Spleen (tissue), 11 donors: ENCODE measurements at regions not wholly inside any gene's neighbourhood (a gene's known extent, or its start where the extent isn't known, plus 50 kb on each side); places are given as distances from the start of the nearest gene placed in this dataset.

Experiments
- DNase-seq: peaks from one replicate; pipeline ENCODE4 v3.0.0-alpha.2; 2020
- H3K27ac ChIP-seq, 8 donors: fragments of 200-600 bp; sonication (generic) in 7 of 8; 1 replicate in 4 of 8; 2 replicates in 4 of 8; pipeline versions ENCODE4 v1.5.0 to v1.8.0; 2016 to 2021; ENCODE audit warnings: inconsistent platforms in 4 of 8, mild to moderate bottlenecking in 4 of 8, moderate library complexity in 1 of 8
- H3K27me3 ChIP-seq, 7 donors: fragments of 200-600 bp; sonication (generic) in 6 of 7; replicated peaks in 1 of 7; 1 replicate in 4 of 7; 2 replicates in 3 of 7; pipeline versions ENCODE4 v1.5.0 to v1.8.0; 2016 to 2021; ENCODE audit warnings: inconsistent platforms in 3 of 7, mild to moderate bottlenecking in 1 of 7
- H3K36me3 ChIP-seq, 6 donors: fragments of 200-600 bp; sonication (generic) in 5 of 6; 1 replicate in 4 of 6; 2 replicates in 2 of 6; pipeline versions ENCODE4 v1.5.0 to v1.8.0; 2016 to 2021; ENCODE audit warnings: inconsistent platforms in 2 of 6
- H3K4me1 ChIP-seq, 6 donors: fragments of 200-600 bp; sonication (generic) in 5 of 6; 1 replicate in 3 of 6; 2 replicates in 3 of 6; pipeline versions ENCODE4 v1.5.0 to v1.8.0; 2016 to 2021; ENCODE audit warnings: inconsistent platforms in 3 of 6
- H3K4me3 ChIP-seq, 8 donors: fragments of 200-600 bp; sonication (generic) in 7 of 8; 1 replicate in 4 of 8; 2 replicates in 4 of 8; pipeline versions ENCODE4 v1.5.0 to v1.8.0; 2016 to 2021; ENCODE audit warnings: inconsistent platforms in 4 of 8, mild to moderate bottlenecking in 4 of 8, moderate library complexity in 2 of 8
- H3K9me3 ChIP-seq, 8 donors: fragments of 200-600 bp; sonication (generic) in 7 of 8; 1 replicate in 4 of 8; 2 replicates in 4 of 8; pipeline versions ENCODE4 v1.5.0 to v1.8.0; 2016 to 2021; ENCODE audit warnings: inconsistent platforms in 4 of 8
- POLR2A ChIP-seq, 3 donors: fragments of 450-650 bp; IDR thresholded peaks; one replicate each; pipeline ENCODE4 v1.5.1; 2017; ENCODE audit warnings: antibody characterized with exemption in 3 of 3, mild to moderate bottlenecking in 1 of 3
- POLR2AphosphoS5 ChIP-seq, 3 donors: sonication (generic); formaldehyde crosslinking; IDR thresholded peaks; one replicate each; pipeline ENCODE4 v1.5.1; 2017; ENCODE audit warnings: antibody characterized with exemption in 3 of 3
- WGBS, 5 donors: extraction: QIAGEN DNeasy Blood & Tissue Kit in 3 of 5; methylation state at CpG; one replicate each; pipeline versions ENCODE4 v1.1.5 to v1.1.7; 2013 to 2018; 5-methylcytosine and 5-hydroxymethylcytosine counted together
- intact Hi-C: fragments of 100-400 bp; cut with DNase I; formaldehyde crosslinking; loops from one replicate; pipeline ENCODE4 v1.15.0; 2023; ENCODE audit warnings: low total_unique reads
- TF ChIP-seq, protein P1 (sequence below), 11 experiments: fragments of 200-600 bp in 7 of 11; fragments of 450-650 bp in 4 of 11; sonication (generic) in 4 of 11; IDR thresholded peaks in 8 of 11; conservative IDR thresholded peaks in 3 of 11; 1 replicate in 7 of 11; 2 replicates in 4 of 11; pipeline versions ENCODE4 v1.4.0 to v1.8.0; 2016 to 2021; ENCODE audit warnings: antibody characterized with exemption in 11 of 11, inconsistent platforms in 4 of 11, mild to moderate bottlenecking in 1 of 11
- donor health status: healthy with polysubstance abuse.
- donor health status: DM: no; HTN: no; CAD: no; lungs with moderate emphysema.
- donor health status: DM: no; HTN: no; CAD: no.
- donor health status: Bipolar disorder and iron deficiency.
- donor health status: healthy.
- donor health status: DM: no; HTN: no; CAD: no.
- donor health status: DM: yes; HTN: yes; CAD: no.

DNA sequence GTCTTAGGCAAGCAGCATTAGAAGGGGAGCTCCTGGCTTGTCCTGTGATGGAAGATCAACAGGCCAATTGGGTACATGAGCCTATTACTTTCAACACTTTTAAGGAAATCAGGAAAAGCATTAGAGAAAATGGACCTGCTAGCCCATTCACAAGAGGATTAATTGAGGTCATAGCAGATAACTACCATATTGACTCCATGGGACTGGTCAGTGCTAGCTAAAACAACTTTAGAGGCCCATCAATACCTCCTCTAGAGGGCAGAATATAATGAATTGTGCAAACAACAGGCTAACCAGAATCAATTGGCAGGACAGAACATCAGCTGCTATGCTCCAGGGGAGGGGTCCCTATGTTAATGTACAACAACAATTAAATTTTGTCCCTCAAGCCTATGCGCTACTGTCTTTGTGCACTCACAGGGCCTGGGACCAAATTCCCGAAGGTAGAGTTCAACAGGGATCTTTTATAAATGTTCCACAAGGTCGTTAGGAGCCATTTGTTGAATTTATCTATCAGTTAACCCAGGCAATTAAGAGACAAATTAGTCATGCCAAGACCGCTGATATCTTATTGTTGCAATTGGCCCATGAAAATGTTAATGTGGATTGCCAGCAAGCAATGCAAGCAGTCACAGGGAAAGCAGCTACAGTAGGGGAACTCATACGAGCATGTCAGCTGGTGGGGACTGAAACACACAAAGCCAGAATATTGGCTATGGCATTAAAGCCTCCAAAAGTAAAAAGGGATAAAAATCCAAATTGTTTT is 106.6 kb upstream of the BTN3A2 start:
- intact Hi-C loops: no loop called here
- Histone ChIP-seq H3K4me3 (no peak overlapping the region), H3K27ac (no peak overlapping the region), H3K9me3 (no peaks in the 10 kb centered on the region), H3K4me1 (peaks cover 0 to 17% (median 6%) of the 10 kb centered on the region in 6 donors), H3K36me3 (peaks cover 0 to 11% (median 0%) of the 10 kb centered on the region in 6 donors), H3K27me3 (peaks cover 0 to 3% (median 0%) of the 10 kb centered on the region in 7 donors)
- DNase-seq: no peak
- no peak for TF ChIP-seq POLR2A (IDR thresholded peaks at IDR 0.05)
- TF ChIP-seq, protein P1, sequence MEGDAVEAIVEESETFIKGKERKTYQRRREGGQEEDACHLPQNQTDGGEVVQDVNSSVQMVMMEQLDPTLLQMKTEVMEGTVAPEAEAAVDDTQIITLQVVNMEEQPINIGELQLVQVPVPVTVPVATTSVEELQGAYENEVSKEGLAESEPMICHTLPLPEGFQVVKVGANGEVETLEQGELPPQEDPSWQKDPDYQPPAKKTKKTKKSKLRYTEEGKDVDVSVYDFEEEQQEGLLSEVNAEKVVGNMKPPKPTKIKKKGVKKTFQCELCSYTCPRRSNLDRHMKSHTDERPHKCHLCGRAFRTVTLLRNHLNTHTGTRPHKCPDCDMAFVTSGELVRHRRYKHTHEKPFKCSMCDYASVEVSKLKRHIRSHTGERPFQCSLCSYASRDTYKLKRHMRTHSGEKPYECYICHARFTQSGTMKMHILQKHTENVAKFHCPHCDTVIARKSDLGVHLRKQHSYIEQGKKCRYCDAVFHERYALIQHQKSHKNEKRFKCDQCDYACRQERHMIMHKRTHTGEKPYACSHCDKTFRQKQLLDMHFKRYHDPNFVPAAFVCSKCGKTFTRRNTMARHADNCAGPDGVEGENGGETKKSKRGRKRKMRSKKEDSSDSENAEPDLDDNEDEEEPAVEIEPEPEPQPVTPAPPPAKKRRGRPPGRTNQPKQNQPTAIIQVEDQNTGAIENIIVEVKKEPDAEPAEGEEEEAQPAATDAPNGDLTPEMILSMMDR (IDR thresholded peaks at IDR 0.05 in 8 of 11, conservative IDR thresholded peaks at IDR 0.05 in 3 of 11): peak in 1 of 11 experiments; percentile 11
- no peak for TF ChIP-seq POLR2AphosphoS5 (IDR thresholded peaks at IDR 0.05)
- WGBS, 5 donors: 88 to 95% (median 93%) methylated on average over 5 of the region's 5 CpGs

- TF ChIP-seq POLR2A (IDR thresholded peaks at IDR 0.05): no peak
- TF ChIP-seq POLR2AphosphoS5 (IDR thresholded peaks at IDR 0.05): no peak
- TF ChIP-seq, protein P1 (IDR thresholded peaks at IDR 0.05 in 8 of 11, conservative IDR thresholded peaks at IDR 0.05 in 3 of 11): no peak
- Histone ChIP-seq H3K36me3 (peaks cover 0 to 11% (median 0%) of the 10 kb centered on the region in 6 donors), H3K4me1 (no peaks in the 10 kb centered on the region), H3K27me3 (no peaks in the 10 kb centered on the region), H3K4me3 (no peak overlapping the region), H3K9me3 (no peaks in the 10 kb centered on the region), H3K27ac (peak overlapping the region in 3 of 8 donors; percentile 47 to 68 (median 61))
- 70 to 83% (median 77%) methylated on average over 7 of the region's 7 CpGs for WGBS, 5 donors
- DNase-seq: no peak
- intact Hi-C loops: no loop called here
Measured at GRCh38 chr6:26260110-26260637, 104.8 kb upstream of the BTN3A2 start.

GRCh38 chr6:26260725-26261490 is 104.1 kb upstream of the BTN3A2 start:
- WGBS, 5 donors: 67 to 90% (median 75%) methylated on average over 6 of the region's 6 CpGs
- Histone ChIP-seq H3K36me3 (peaks cover 0 to 11% (median 0%) of the 10 kb centered on the region in 6 donors), H3K4me3 (no peak overlapping the region), H3K9me3 (no peaks in the 10 kb centered on the region), H3K4me1 (no peaks in the 10 kb centered on the region), H3K27ac (peak overlapping the region in 3 of 8 donors; percentile 47 to 68 (median 61)), H3K27me3 (no peaks in the 10 kb centered on the region)
- no peak for DNase-seq
- intact Hi-C loops: no loop called here
- TF ChIP-seq, protein P1 (IDR thresholded peaks at IDR 0.05 in 8 of 11, conservative IDR thresholded peaks at IDR 0.05 in 3 of 11): no peak
- TF ChIP-seq POLR2AphosphoS5 (IDR thresholded peaks at IDR 0.05) (no peak), POLR2A (IDR thresholded peaks at IDR 0.05) (no peak)

GRCh38 chr6:26264547-26264946 is 100.5 kb upstream of the BTN3A2 start:
- Histone ChIP-seq H3K4me1 (no peaks in the 10 kb centered on the region), H3K4me3 (no peak overlapping the region), H3K36me3 (peaks cover 0 to 6% (median 0%) of the 10 kb centered on the region in 6 donors), H3K27me3 (peaks cover 0 to 9% (median 0%) of the 10 kb centered on the region in 7 donors), H3K27ac (no peak overlapping the region), H3K9me3 (no peaks in the 10 kb centered on the region)
- TF ChIP-seq POLR2A (IDR thresholded peaks at IDR 0.05) (no peak), POLR2AphosphoS5 (IDR thresholded peaks at IDR 0.05) (no peak)
- TF ChIP-seq, protein P1 (IDR thresholded peaks at IDR 0.05 in 8 of 11, conservative IDR thresholded peaks at IDR 0.05 in 3 of 11): no peak
- intact Hi-C loops: no loop called here
- WGBS, 5 donors: 88 to 100% (median 97%) methylated on average over 1 of the region's 1 CpG
- no peak for DNase-seq
